ENCODE measurements at regions not wholly inside any gene's neighbourhood (a gene's known extent, or its start where the extent isn't known, plus 50 kb on each side); places are given as distances from the start of the nearest gene placed in this dataset.
A peak's percentile ranks its signal among the peaks of the same experiment; 100 is the strongest.

GRCh38 chr1:232876506-232877364, 71.5 kb downstream of the MAP10 start:
- no peaks in the 10 kb centered on the region for H3K36me3 ChIP-seq
- no peak for DNase-seq (ENCODE audit: low spot score in 2 of 2)

GRCh38 chr1:232877365-232878028, 72.3 kb downstream of the MAP10 start:
- H3K27me3 ChIP-seq, result no peaks in the 10 kb centered on the region
- H3K4me1 ChIP-seq, result no peaks in the 10 kb centered on the region
- H3K36me3 ChIP-seq, result no peaks in the 10 kb centered on the region
- no peak for TF ChIP-seq CTCF (IDR thresholded peaks at IDR 0.05)
- H3K9me3 ChIP-seq, result no peaks in the 10 kb centered on the region
- H3K4me3 ChIP-seq, result no peak overlapping the region
- intact Hi-C loops (cut with DNase I), result no loop called here
- no peak overlapping the region for H3K27ac ChIP-seq
- no peak for DNase-seq (ENCODE audit: low spot score in 2 of 2)

More at GRCh38 chr1:232876506-232877364, 71.5 kb downstream of the MAP10 start:
- no peak for TF ChIP-seq CTCF (IDR thresholded peaks at IDR 0.05)
- Histone ChIP-seq H3K27me3 (no peaks in the 10 kb centered on the region), H3K4me1 (no peaks in the 10 kb centered on the region), H3K27ac (no peak overlapping the region), H3K4me3 (no peak overlapping the region), H3K9me3 (no peaks in the 10 kb centered on the region)
- intact Hi-C loops (cut with DNase I), result no loop called here

GRCh38 chr1:232878086-232878485, 72.3 kb upstream of the NTPCR start:
- Histone ChIP-seq H3K36me3 (no peaks in the 10 kb centered on the region), H3K4me3 (no peak overlapping the region), H3K4me1 (no peaks in the 10 kb centered on the region), H3K9me3 (no peaks in the 10 kb centered on the region), H3K27me3 (no peaks in the 10 kb centered on the region), H3K27ac (no peak overlapping the region)
- intact Hi-C loops (cut with DNase I), result no loop called here
- TF ChIP-seq CTCF (IDR thresholded peaks at IDR 0.05), result no peak
- no peak for DNase-seq (ENCODE audit: low spot score in 2 of 2)

GRCh38 chr1:232880354-232880753, 70.1 kb upstream of the NTPCR start:
- intact Hi-C loops (cut with DNase I), result no loop called here
- no peaks in the 10 kb centered on the region for H3K27me3 ChIP-seq
- no peak overlapping the region for H3K4me3 ChIP-seq
- H3K9me3 ChIP-seq, result no peaks in the 10 kb centered on the region
- TF ChIP-seq CTCF (IDR thresholded peaks at IDR 0.05), result peak in 1 of 3 experiments; percentile 6
- H3K27ac ChIP-seq, result no peak overlapping the region
- no peaks in the 10 kb centered on the region for H3K36me3 ChIP-seq
- H3K4me1 ChIP-seq, result no peaks in the 10 kb centered on the region
- DNase-seq (ENCODE audit: low spot score in 2 of 2), result no peak

GRCh38 chr1:232883992-232884661, 66.3 kb upstream of the NTPCR start:
- no peaks in the 10 kb centered on the region for H3K27me3 ChIP-seq
- intact Hi-C loops (cut with DNase I), result no loop called here
- H3K4me1 ChIP-seq, result no peaks in the 10 kb centered on the region
- H3K4me3 ChIP-seq, result no peak overlapping the region
- no peak for DNase-seq (ENCODE audit: low spot score in 2 of 2)
- no peaks in the 10 kb centered on the region for H3K9me3 ChIP-seq
- no peaks in the 10 kb centered on the region for H3K36me3 ChIP-seq
- TF ChIP-seq CTCF (IDR thresholded peaks at IDR 0.05), result no peak
- no peak overlapping the region for H3K27ac ChIP-seq
